Mucosa of stomach (tissue), 1 donor: ENCODE measurements at regions not wholly inside any gene's neighbourhood (a gene's known extent, or its start where the extent isn't known, plus 50 kb on each side); places are given as distances from the start of the nearest gene placed in this dataset.

Experiments
- H3K27me3 ChIP-seq: one replicate; pipeline ENCODE4 v1.7.0; 2013; ENCODE audit warnings: mild to moderate bottlenecking, low read length; ENCODE audit not compliant: control insufficient read depth, insufficient read depth
- H3K36me3 ChIP-seq: one replicate; pipeline ENCODE4 v1.7.0; 2013; ENCODE audit warnings: low read length; ENCODE audit not compliant: control insufficient read depth, insufficient read depth
- H3K4me1 ChIP-seq: one replicate; pipeline ENCODE4 v1.7.0; 2013; ENCODE audit warnings: mild to moderate bottlenecking, low read length; ENCODE audit not compliant: control insufficient read depth, insufficient read depth
- H3K4me3 ChIP-seq: one replicate; pipeline ENCODE4 v1.7.0; 2013; ENCODE audit warnings: low read length
- H3K9ac ChIP-seq: one replicate; pipeline ENCODE4 v1.7.0; 2013; ENCODE audit warnings: mild to moderate bottlenecking, low read length, moderate library complexity
- H3K9me3 ChIP-seq: one replicate; pipeline ENCODE4 v1.7.0; 2013; ENCODE audit warnings: mild to moderate bottlenecking, low read length, moderate library complexity; ENCODE audit not compliant: control insufficient read depth
- donor health status: Pancreatic carcinoma.

GRCh38 chr14:56023661-56024081 lies 94.5 kb upstream of the PELI2 start:
- Histone ChIP-seq H3K9ac (no peak overlapping the region), H3K27me3 (no peaks in the 10 kb centered on the region), H3K4me3 (no peak overlapping the region), H3K9me3 (no peaks in the 10 kb centered on the region), H3K4me1 (no peaks in the 10 kb centered on the region), H3K36me3 (no peaks in the 10 kb centered on the region)

GRCh38 chr14:56025191-56025590 lies 93.0 kb upstream of the PELI2 start:
- Histone ChIP-seq H3K9ac (no peak overlapping the region), H3K4me3 (no peak overlapping the region), H3K4me1 (no peaks in the 10 kb centered on the region), H3K9me3 (no peaks in the 10 kb centered on the region), H3K27me3 (no peaks in the 10 kb centered on the region), H3K36me3 (no peaks in the 10 kb centered on the region)

- H3K4me1 ChIP-seq: no peaks in the 10 kb centered on the region
- no peaks in the 10 kb centered on the region for H3K27me3 ChIP-seq
- H3K36me3 ChIP-seq: no peaks in the 10 kb centered on the region
- no peak overlapping the region for H3K9ac ChIP-seq
- H3K4me3 ChIP-seq: no peak overlapping the region
- H3K9me3 ChIP-seq: no peaks in the 10 kb centered on the region
These were observed 91.7 kb upstream of the PELI2 start for GRCh38 chr14:56026506-56026905.

- Histone ChIP-seq H3K4me1 (no peaks in the 10 kb centered on the region), H3K36me3 (no peaks in the 10 kb centered on the region), H3K9ac (no peak overlapping the region), H3K9me3 (no peaks in the 10 kb centered on the region), H3K4me3 (no peak overlapping the region), H3K27me3 (no peaks in the 10 kb centered on the region)
These were observed 90.8 kb upstream of the PELI2 start for GRCh38 chr14:56027421-56027820.

- H3K4me1 ChIP-seq: no peaks in the 10 kb centered on the region
- H3K27me3 ChIP-seq: no peaks in the 10 kb centered on the region
- H3K4me3 ChIP-seq: no peak overlapping the region
- H3K9ac ChIP-seq: no peak overlapping the region
- H3K9me3 ChIP-seq: no peaks in the 10 kb centered on the region
- H3K36me3 ChIP-seq: no peaks in the 10 kb centered on the region
These were observed 90.1 kb upstream of the PELI2 start for GRCh38 chr14:56027916-56028712.

- H3K4me1 ChIP-seq: no peaks in the 10 kb centered on the region
- peaks cover 4% of the 10 kb centered on the region for H3K27me3 ChIP-seq
- H3K4me3 ChIP-seq: no peak overlapping the region
- H3K9ac ChIP-seq: no peak overlapping the region
- H3K36me3 ChIP-seq: no peaks in the 10 kb centered on the region
- no peaks in the 10 kb centered on the region for H3K9me3 ChIP-seq
These were observed 81.9 kb upstream of the PELI2 start for GRCh38 chr14:56036353-56036752.

GRCh38 chr14:56040121-56040520 lies 78.1 kb upstream of the PELI2 start:
- Histone ChIP-seq H3K36me3 (no peaks in the 10 kb centered on the region), H3K27me3 (peaks cover 4% of the 10 kb centered on the region), H3K9ac (no peak overlapping the region), H3K4me3 (no peak overlapping the region), H3K9me3 (no peaks in the 10 kb centered on the region), H3K4me1 (peaks cover 3% of the 10 kb centered on the region)

GRCh38 chr14:56044196-56044595 lies 74.0 kb upstream of the PELI2 start:
- Histone ChIP-seq H3K4me3 (no peak overlapping the region), H3K36me3 (no peaks in the 10 kb centered on the region), H3K9ac (no peak overlapping the region), H3K4me1 (peaks cover 25% of the 10 kb centered on the region), H3K9me3 (no peaks in the 10 kb centered on the region), H3K27me3 (no peaks in the 10 kb centered on the region)

- H3K4me3 ChIP-seq: no peak overlapping the region
- H3K9me3 ChIP-seq: no peaks in the 10 kb centered on the region
- no peak overlapping the region for H3K9ac ChIP-seq
- peaks cover 25% of the 10 kb centered on the region for H3K4me1 ChIP-seq
- no peaks in the 10 kb centered on the region for H3K27me3 ChIP-seq
- H3K36me3 ChIP-seq: no peaks in the 10 kb centered on the region
These were observed 71.7 kb upstream of the PELI2 start for GRCh38 chr14:56046546-56046945.

- Histone ChIP-seq H3K4me1 (peaks cover 25% of the 10 kb centered on the region), H3K27me3 (no peaks in the 10 kb centered on the region), H3K9ac (no peak overlapping the region), H3K36me3 (no peaks in the 10 kb centered on the region), H3K9me3 (no peaks in the 10 kb centered on the region), H3K4me3 (no peak overlapping the region)
These were observed 71.2 kb upstream of the PELI2 start for GRCh38 chr14:56046996-56047395.

- no peaks in the 10 kb centered on the region for H3K27me3 ChIP-seq
- H3K9ac ChIP-seq: no peak overlapping the region
- peaks cover 25% of the 10 kb centered on the region for H3K4me1 ChIP-seq
- H3K36me3 ChIP-seq: no peaks in the 10 kb centered on the region
- H3K4me3 ChIP-seq: no peak overlapping the region
- no peaks in the 10 kb centered on the region for H3K9me3 ChIP-seq
These were observed 68.7 kb upstream of the PELI2 start for GRCh38 chr14:56049536-56049935.

GRCh38 chr14:56055511-56055910 lies 62.7 kb upstream of the PELI2 start:
- no peaks in the 10 kb centered on the region for H3K36me3 ChIP-seq
- H3K9me3 ChIP-seq: no peaks in the 10 kb centered on the region
- H3K4me1 ChIP-seq: no peaks in the 10 kb centered on the region
- H3K9ac ChIP-seq: no peak overlapping the region
- no peaks in the 10 kb centered on the region for H3K27me3 ChIP-seq
- H3K4me3 ChIP-seq: no peak overlapping the region

- Histone ChIP-seq H3K36me3 (no peaks in the 10 kb centered on the region), H3K27me3 (no peaks in the 10 kb centered on the region), H3K4me1 (no peaks in the 10 kb centered on the region), H3K9me3 (no peaks in the 10 kb centered on the region), H3K4me3 (no peak overlapping the region), H3K9ac (no peak overlapping the region)
These were observed 62.2 kb upstream of the PELI2 start for GRCh38 chr14:56056031-56056430.
